ENCODE measurements at regions not wholly inside any gene's neighbourhood (a gene's known extent, or its start where the extent isn't known, plus 50 kb on each side); places are given as distances from the start of the nearest gene placed in this dataset.
A peak's percentile ranks its signal among the peaks of the same experiment; 100 is the strongest.

- TF ChIP-seq ZC3H4 (CRISPR knock-in tag; IDR thresholded peaks at IDR 0.05; ENCODE audit: borderline replicate concordance) = no peak
- TF ChIP-seq, protein P1, sequence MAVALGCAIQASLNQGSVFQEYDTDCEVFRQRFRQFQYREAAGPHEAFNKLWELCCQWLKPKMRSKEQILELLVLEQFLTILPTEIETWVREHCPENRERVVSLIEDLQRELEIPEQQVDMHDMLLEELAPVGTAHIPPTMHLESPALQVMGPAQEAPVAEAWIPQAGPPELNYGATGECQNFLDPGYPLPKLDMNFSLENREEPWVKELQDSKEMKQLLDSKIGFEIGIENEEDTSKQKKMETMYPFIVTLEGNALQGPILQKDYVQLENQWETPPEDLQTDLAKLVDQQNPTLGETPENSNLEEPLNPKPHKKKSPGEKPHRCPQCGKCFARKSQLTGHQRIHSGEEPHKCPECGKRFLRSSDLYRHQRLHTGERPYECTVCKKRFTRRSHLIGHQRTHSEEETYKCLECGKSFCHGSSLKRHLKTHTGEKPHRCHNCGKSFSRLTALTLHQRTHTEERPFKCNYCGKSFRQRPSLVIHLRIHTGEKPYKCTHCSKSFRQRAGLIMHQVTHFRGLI (CRISPR knock-in tag; IDR thresholded peaks at IDR 0.05) = peak; percentile 93
- TF ChIP-seq HOMEZ (CRISPR knock-in tag; IDR thresholded peaks at IDR 0.05) = peak; percentile 58; the same call in 1 of the 2 replicates
- TF ChIP-seq NEUROD1 (IDR thresholded peaks at IDR 0.05; ENCODE audit: borderline replicate concordance, low read depth, low read length, partially characterized antibody) = no peak
- 0 out of 2 replicates have a peak, but pooled peaks have one; percentile 29 for TF ChIP-seq MECOM (CRISPR knock-in tag; IDR thresholded peaks at IDR 0.05)
- TF ChIP-seq, protein P2, sequence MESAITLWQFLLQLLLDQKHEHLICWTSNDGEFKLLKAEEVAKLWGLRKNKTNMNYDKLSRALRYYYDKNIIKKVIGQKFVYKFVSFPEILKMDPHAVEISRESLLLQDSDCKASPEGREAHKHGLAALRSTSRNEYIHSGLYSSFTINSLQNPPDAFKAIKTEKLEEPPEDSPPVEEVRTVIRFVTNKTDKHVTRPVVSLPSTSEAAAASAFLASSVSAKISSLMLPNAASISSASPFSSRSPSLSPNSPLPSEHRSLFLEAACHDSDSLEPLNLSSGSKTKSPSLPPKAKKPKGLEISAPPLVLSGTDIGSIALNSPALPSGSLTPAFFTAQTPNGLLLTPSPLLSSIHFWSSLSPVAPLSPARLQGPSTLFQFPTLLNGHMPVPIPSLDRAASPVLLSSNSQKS (CRISPR knock-in tag; IDR thresholded peaks at IDR 0.05) = no peak
- no peak for TF ChIP-seq GABPA (tag; conservative IDR thresholded peaks at IDR 0.05; ENCODE audit: low read depth)
- TF ChIP-seq ZNF347 (CRISPR knock-in tag; IDR thresholded peaks at IDR 0.05; ENCODE audit: low read depth) = peak; percentile 82
- TF ChIP-seq ZNF589 (CRISPR knock-in tag; IDR thresholded peaks at IDR 0.05; ENCODE audit: low read depth) = peak; percentile 57; the same call in 1 of the 2 replicates
- TF ChIP-seq, protein P3, sequence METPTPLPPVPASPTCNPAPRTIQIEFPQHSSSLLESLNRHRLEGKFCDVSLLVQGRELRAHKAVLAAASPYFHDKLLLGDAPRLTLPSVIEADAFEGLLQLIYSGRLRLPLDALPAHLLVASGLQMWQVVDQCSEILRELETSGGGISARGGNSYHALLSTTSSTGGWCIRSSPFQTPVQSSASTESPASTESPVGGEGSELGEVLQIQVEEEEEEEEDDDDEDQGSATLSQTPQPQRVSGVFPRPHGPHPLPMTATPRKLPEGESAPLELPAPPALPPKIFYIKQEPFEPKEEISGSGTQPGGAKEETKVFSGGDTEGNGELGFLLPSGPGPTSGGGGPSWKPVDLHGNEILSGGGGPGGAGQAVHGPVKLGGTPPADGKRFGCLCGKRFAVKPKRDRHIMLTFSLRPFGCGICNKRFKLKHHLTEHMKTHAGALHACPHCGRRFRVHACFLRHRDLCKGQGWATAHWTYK (CRISPR knock-in tag; IDR thresholded peaks at IDR 0.05) = peak; percentile 81; the same call in 1 of the 2 replicates
- TF ChIP-seq PTRF (tag; IDR thresholded peaks at IDR 0.05) = 0 out of 2 replicates have a peak, but pooled peaks have one; percentile 17
- TF ChIP-seq ELF2 (CRISPR knock-in tag; IDR thresholded peaks at IDR 0.05) = peak; percentile 32; the same call in 1 of the 2 replicates
- TF ChIP-seq MYC (IDR thresholded peaks at IDR 0.05; ENCODE audit: low read depth, low read length) = no peak
- no peak for TF ChIP-seq MYC (CRISPR knock-in tag; IDR thresholded peaks at IDR 0.05; ENCODE audit: borderline replicate concordance, low read depth)
- TF ChIP-seq ZNF583 (CRISPR knock-in tag; IDR thresholded peaks at IDR 0.05) = peak; percentile 92
- TF ChIP-seq JUNB (CRISPR knock-in tag; conservative IDR thresholded peaks at IDR 0.05) = no peak
- TF ChIP-seq, protein P4, sequence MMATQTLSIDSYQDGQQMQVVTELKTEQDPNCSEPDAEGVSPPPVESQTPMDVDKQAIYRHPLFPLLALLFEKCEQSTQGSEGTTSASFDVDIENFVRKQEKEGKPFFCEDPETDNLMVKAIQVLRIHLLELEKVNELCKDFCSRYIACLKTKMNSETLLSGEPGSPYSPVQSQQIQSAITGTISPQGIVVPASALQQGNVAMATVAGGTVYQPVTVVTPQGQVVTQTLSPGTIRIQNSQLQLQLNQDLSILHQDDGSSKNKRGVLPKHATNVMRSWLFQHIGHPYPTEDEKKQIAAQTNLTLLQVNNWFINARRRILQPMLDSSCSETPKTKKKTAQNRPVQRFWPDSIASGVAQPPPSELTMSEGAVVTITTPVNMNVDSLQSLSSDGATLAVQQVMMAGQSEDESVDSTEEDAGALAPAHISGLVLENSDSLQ (IDR thresholded peaks at IDR 0.05) = no peak
- no peak for TF ChIP-seq ATF1 (CRISPR knock-in tag; IDR thresholded peaks at IDR 0.05)
- TF ChIP-seq ATF1 (tag; IDR thresholded peaks at IDR 0.05) = no peak
- TF ChIP-seq, protein P5, sequence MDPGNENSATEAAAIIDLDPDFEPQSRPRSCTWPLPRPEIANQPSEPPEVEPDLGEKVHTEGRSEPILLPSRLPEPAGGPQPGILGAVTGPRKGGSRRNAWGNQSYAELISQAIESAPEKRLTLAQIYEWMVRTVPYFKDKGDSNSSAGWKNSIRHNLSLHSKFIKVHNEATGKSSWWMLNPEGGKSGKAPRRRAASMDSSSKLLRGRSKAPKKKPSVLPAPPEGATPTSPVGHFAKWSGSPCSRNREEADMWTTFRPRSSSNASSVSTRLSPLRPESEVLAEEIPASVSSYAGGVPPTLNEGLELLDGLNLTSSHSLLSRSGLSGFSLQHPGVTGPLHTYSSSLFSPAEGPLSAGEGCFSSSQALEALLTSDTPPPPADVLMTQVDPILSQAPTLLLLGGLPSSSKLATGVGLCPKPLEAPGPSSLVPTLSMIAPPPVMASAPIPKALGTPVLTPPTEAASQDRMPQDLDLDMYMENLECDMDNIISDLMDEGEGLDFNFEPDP (CRISPR knock-in tag; IDR thresholded peaks at IDR 0.05) = peak; percentile 66; the same call in 1 of the 2 replicates
- peak; percentile 80; the same call in 1 of the 2 replicates for TF ChIP-seq SMAD3 (CRISPR knock-in tag; conservative IDR thresholded peaks at IDR 0.05)
- no peak for TF ChIP-seq SRSF7 (optimal IDR thresholded peaks at IDR 0.05; ENCODE audit: low read depth, low read length)
Measured at GRCh38 chr2:128474962-128475361, 156.3 kb upstream of the HS6ST1 start (continued).
